Loucy (cell line): ENCODE measurements at regions not wholly inside any gene's neighbourhood (a gene's known extent, or its start where the extent isn't known, plus 50 kb on each side); places are given as distances from the start of the nearest gene placed in this dataset.

ENCODE experiments used
- EZH2phosphoT487 ChIP-seq: fragments of 200-600 bp; IDR thresholded peaks from 2 replicates; pipeline ENCODE4 v1.6.1; 2018; ENCODE audit warnings: antibody characterized with exemption, mild to moderate bottlenecking, moderate library complexity, borderline replicate concordance
- TF ChIP-seq, protein P1 (sequence below): fragments of 200-600 bp; sonication (generic); conservative IDR thresholded peaks from 2 replicates; pipeline ENCODE4 v1.5.1; 2014; ENCODE audit warnings: mild to moderate bottlenecking, antibody characterized with exemption, low read length

DNA sequence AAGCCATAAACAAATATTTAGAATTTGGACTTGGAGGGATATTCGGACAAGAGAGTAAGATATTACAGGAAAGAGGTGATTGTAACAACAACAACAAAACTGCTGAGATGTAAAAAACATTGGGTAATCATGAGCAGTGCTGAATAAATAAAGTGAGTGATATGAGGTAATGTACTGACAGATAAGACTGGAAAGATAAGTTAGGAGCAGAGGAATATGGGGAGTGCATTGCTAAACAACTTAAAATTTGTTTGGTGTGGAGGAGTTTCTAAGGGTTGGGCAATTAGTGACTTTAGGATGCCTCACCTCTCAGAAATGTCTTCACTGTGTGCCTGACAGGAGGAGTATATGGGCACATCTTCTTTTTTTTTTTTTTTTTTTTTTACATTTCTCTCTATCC, 637.8 kb upstream of the GRIA3 start:
- TF ChIP-seq, protein P1, sequence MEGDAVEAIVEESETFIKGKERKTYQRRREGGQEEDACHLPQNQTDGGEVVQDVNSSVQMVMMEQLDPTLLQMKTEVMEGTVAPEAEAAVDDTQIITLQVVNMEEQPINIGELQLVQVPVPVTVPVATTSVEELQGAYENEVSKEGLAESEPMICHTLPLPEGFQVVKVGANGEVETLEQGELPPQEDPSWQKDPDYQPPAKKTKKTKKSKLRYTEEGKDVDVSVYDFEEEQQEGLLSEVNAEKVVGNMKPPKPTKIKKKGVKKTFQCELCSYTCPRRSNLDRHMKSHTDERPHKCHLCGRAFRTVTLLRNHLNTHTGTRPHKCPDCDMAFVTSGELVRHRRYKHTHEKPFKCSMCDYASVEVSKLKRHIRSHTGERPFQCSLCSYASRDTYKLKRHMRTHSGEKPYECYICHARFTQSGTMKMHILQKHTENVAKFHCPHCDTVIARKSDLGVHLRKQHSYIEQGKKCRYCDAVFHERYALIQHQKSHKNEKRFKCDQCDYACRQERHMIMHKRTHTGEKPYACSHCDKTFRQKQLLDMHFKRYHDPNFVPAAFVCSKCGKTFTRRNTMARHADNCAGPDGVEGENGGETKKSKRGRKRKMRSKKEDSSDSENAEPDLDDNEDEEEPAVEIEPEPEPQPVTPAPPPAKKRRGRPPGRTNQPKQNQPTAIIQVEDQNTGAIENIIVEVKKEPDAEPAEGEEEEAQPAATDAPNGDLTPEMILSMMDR = no peak
- no peak for TF ChIP-seq EZH2phosphoT487
